ENCODE measurements at regions not wholly inside any gene's neighbourhood (a gene's known extent, or its start where the extent isn't known, plus 50 kb on each side); places are given as distances from the start of the nearest gene placed in this dataset.

GRCh38 chr12:97837401-97837800 is 374.8 kb downstream of the RMST start:
- no peak overlapping the region for H3K27ac ChIP-seq (ENCODE audit: control insufficient read depth, insufficient read depth)
- SMC1A ChIA-PET (ENCODE audit: uncharacterized antibody, unreplicated experiment) = no interaction called here
- POLR2A ChIA-PET = interaction anchor here (0.9 kb wide), 1 partner anchor 10 kb away, joined by 3 read pairs; no protein-coding TSS in a partner anchor
- no peak overlapping the region for H3K4me2 ChIP-seq (ENCODE audit: control insufficient read depth, insufficient read depth)
- intact Hi-C loops (cut with micrococcal nuclease; ENCODE audit: unreplicated experiment) = loop anchor here (5.0 kb wide), 1 partner anchor 80 kb away; no protein-coding TSS in a partner anchor
- FAIRE-seq (no peak), ATAC-seq (no peak), DNase-seq (ENCODE audit: low read depth, low spot score) (no peak)
- H2AFZ ChIP-seq (ENCODE audit: control insufficient read depth, low read depth, low read length) = no peak overlapping the region
- H3K9me3 ChIP-seq (replicated peaks; ENCODE audit: control insufficient read depth, insufficient read depth, low read length) = no peaks in the 10 kb centered on the region
- RAD21 ChIA-PET (ENCODE audit: unreplicated experiment) = no interaction called here
- CTCF ChIA-PET = no interaction called here
- H4K20me1 ChIP-seq (ENCODE audit: control insufficient read depth, insufficient read depth) = no peaks in the 10 kb centered on the region
- in situ Hi-C loops (cut with MboI) = no loop called here
- TF ChIP-seq NR2C2 (IDR thresholded peaks at IDR 0.05; ENCODE audit: borderline replicate concordance, control insufficient read depth, insufficient read length, low read depth) (no peak), PBX3 (IDR thresholded peaks at IDR 0.05; ENCODE audit: insufficient replicate concordance, low read depth, low read length) (no peak), KAT2A (conservative IDR thresholded peaks at IDR 0.05; ENCODE audit: control insufficient read depth, low read depth, low read length) (no peak), E2F8 (IDR thresholded peaks at IDR 0.05; ENCODE audit: low read depth, partially characterized antibody) (no peak), MTA3 (IDR thresholded peaks at IDR 0.05; ENCODE audit: borderline replicate concordance, low read length) (no peak), TARDBP (IDR thresholded peaks at IDR 0.05; ENCODE audit: borderline replicate concordance) (no peak), CREM (IDR thresholded peaks at IDR 0.05; ENCODE audit: low read depth) (no peak), SMAD1 (IDR thresholded peaks at IDR 0.05; ENCODE audit: low read depth, partially characterized antibody) (no peak), FOS (IDR thresholded peaks at IDR 0.05; ENCODE audit: borderline replicate concordance, extremely low read depth, insufficient read length) (no peak), WRNIP1 (IDR thresholded peaks at IDR 0.05; ENCODE audit: borderline replicate concordance, low read depth, low read length) (no peak), TCF3 (IDR thresholded peaks at IDR 0.05; ENCODE audit: borderline replicate concordance, insufficient read depth, low read depth, low read length) (no peak)
- no peak overlapping the region for H3K9ac ChIP-seq (ENCODE audit: control insufficient read depth, insufficient read depth, low read length)
- no peaks in the 10 kb centered on the region for H3K36me3 ChIP-seq (ENCODE audit: control insufficient read depth in 2 of 2, insufficient read depth in 2 of 2, low read length in 1 of 2)
- no peak overlapping the region for H3K4me3 ChIP-seq
- BruUV-seq (replicated peaks) = no TSS peak
- H3K79me2 ChIP-seq (ENCODE audit: control insufficient read depth, insufficient read depth, low read length) = no peaks in the 10 kb centered on the region
- no peaks in the 10 kb centered on the region for H3K27me3 ChIP-seq (replicated peaks in 1 of 2; ENCODE audit: control insufficient read depth in 2 of 2, insufficient read depth in 2 of 2, low read length in 1 of 2)
- no peaks in the 10 kb centered on the region for H3K4me1 ChIP-seq (ENCODE audit: control insufficient read depth, insufficient read depth, low read length)
